DND-41 (cell line): ENCODE measurements at regions not wholly inside any gene's neighbourhood (a gene's known extent, or its start where the extent isn't known, plus 50 kb on each side); places are given as distances from the start of the nearest gene placed in this dataset.

Source experiments
- CTCF ChIP-seq: IDR thresholded peaks from 2 replicates; pipeline ENCODE4 v1.5.1; 2012; ENCODE audit warnings: borderline replicate concordance, low read length, moderate library complexity, mild to moderate bottlenecking; ENCODE audit not compliant: poor library complexity, severe bottlenecking; ENCODE audit errors: extremely low read depth
- EZH2 ChIP-seq: IDR thresholded peaks from 3 replicates; pipeline ENCODE4 v1.6.1; 2012; ENCODE audit warnings: borderline replicate concordance, low read depth, mild to moderate bottlenecking, moderate library complexity, low read length, inconsistent platforms; ENCODE audit not compliant: severe bottlenecking

GRCh38 chr3:64848127-64848800 is 160.5 kb upstream of the ADAMTS9 start:
- TF ChIP-seq CTCF (no peak), EZH2 (no peak)
